Gastrocnemius medialis (tissue), 4 donors: ENCODE measurements at regions not wholly inside any gene's neighbourhood (a gene's known extent, or its start where the extent isn't known, plus 50 kb on each side); places are given as distances from the start of the nearest gene placed in this dataset.

Experiments
- POLR2A ChIP-seq, 2 donors: fragments of 450-650 bp; IDR thresholded peaks; one replicate each; pipeline ENCODE4 v1.6.1; 2017; ENCODE audit warnings: antibody characterized with exemption in 2 of 2, mild to moderate bottlenecking in 2 of 2, moderate library complexity in 2 of 2
- TF ChIP-seq, protein P1 (sequence below), 5 experiments: fragments of 450-650 bp in 3 of 5; fragments of 200-600 bp in 2 of 5; sonication (generic) in 2 of 5; IDR thresholded peaks in 4 of 5; conservative IDR thresholded peaks in 1 of 5; 1 replicate in 4 of 5; 2 replicates in 1 of 5; pipeline ENCODE4 v1.5.1; 2016 to 2019; ENCODE audit warnings: antibody characterized with exemption in 5 of 5, mild to moderate bottlenecking in 3 of 5, moderate library complexity in 3 of 5

- TF ChIP-seq, protein P1, sequence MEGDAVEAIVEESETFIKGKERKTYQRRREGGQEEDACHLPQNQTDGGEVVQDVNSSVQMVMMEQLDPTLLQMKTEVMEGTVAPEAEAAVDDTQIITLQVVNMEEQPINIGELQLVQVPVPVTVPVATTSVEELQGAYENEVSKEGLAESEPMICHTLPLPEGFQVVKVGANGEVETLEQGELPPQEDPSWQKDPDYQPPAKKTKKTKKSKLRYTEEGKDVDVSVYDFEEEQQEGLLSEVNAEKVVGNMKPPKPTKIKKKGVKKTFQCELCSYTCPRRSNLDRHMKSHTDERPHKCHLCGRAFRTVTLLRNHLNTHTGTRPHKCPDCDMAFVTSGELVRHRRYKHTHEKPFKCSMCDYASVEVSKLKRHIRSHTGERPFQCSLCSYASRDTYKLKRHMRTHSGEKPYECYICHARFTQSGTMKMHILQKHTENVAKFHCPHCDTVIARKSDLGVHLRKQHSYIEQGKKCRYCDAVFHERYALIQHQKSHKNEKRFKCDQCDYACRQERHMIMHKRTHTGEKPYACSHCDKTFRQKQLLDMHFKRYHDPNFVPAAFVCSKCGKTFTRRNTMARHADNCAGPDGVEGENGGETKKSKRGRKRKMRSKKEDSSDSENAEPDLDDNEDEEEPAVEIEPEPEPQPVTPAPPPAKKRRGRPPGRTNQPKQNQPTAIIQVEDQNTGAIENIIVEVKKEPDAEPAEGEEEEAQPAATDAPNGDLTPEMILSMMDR (IDR thresholded peaks at IDR 0.05 in 4 of 5, conservative IDR thresholded peaks at IDR 0.05 in 1 of 5): no peak
- no peak for TF ChIP-seq POLR2A (IDR thresholded peaks at IDR 0.05)
These were observed 273.8 kb upstream of the DCBLD2 start for GRCh38 chr3:99175276-99175812.
